Activated naive CD8-positive, alpha-beta T cell treated with anti-CD3 and anti-CD28 coated beads for 36 hours (primary cell): ENCODE measurements at regions not wholly inside any gene's neighbourhood (a gene's known extent, or its start where the extent isn't known, plus 50 kb on each side); places are given as distances from the start of the nearest gene placed in this dataset.

Source experiments
- DNase-seq: peaks from one replicate; pipeline ENCODE4 v3.0.0; 2021
- H3K27ac Mint-ChIP-seq: one replicate; pipeline ENCODE4 v1.8.0; 2022; ENCODE audit warnings: mild to moderate bottlenecking, moderate library complexity, mixed read lengths
- H3K27me3 Mint-ChIP-seq: one replicate; pipeline ENCODE4 v1.8.0; 2022; ENCODE audit warnings: mild to moderate bottlenecking, mixed read lengths
- H3K36me3 Mint-ChIP-seq: one replicate; pipeline ENCODE4 v1.8.0; 2021; ENCODE audit warnings: mild to moderate bottlenecking, mixed read lengths
- H3K4me1 Mint-ChIP-seq: one replicate; pipeline ENCODE4 v1.8.0; 2021; ENCODE audit warnings: mixed read lengths
- H3K4me3 Mint-ChIP-seq: one replicate; pipeline ENCODE4 v1.8.0; 2022; ENCODE audit warnings: mild to moderate bottlenecking, moderate library complexity, mixed read lengths
- H3K9me3 Mint-ChIP-seq: one replicate; pipeline ENCODE4 v1.8.0; 2022; ENCODE audit warnings: mixed read lengths

DNA sequence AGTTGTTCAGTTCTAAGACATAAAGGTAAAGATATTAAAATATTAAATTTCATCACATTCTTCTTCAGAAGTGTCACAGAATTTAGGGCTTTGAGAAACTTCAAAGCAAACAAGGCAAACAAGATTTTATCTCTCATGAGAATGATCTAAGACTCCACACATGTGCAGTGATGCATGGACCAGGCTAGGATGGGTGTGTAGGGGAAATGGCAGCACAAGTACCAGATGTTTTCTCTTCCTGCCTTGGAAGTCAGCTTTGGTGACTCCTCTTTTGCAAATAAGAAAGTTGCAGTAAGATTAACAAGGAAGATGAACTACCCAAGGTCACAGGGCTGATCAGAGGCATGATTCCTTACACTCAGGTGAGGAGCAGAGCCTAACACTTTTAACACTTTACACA is 163.8 kb upstream of the LMNTD1 start:
- Mint-ChIP-seq H3K36me3 (no peaks in the 10 kb centered on the region), H3K4me1 (no peaks in the 10 kb centered on the region), H3K9me3 (no peaks in the 10 kb centered on the region), H3K27me3 (peaks cover 8% of the 10 kb centered on the region), H3K4me3 (no peak overlapping the region), H3K27ac (no peak overlapping the region)
- no peak for DNase-seq

DNA sequence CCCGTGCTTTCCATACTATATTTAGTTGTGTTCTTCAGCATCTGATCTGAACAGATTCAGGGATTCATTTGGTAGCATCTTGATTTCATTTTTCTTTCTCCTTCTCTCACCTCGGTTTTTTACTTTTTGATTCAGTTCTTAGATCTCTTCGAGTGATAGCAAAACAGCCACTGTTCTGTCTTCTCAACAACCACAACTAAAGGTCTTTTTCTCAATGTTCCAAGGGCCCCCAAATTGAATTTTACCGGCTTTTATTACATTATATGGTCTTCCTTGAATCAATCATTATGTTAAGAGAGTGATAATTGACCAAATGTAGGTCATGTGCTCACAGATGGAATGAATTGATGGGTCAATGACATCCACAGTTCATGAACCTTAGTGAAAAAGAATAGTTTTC is 164.5 kb upstream of the LMNTD1 start:
- H3K27ac Mint-ChIP-seq = no peak overlapping the region
- no peaks in the 10 kb centered on the region for H3K36me3 Mint-ChIP-seq
- no peak for DNase-seq
- H3K27me3 Mint-ChIP-seq = peaks cover 8% of the 10 kb centered on the region
- no peaks in the 10 kb centered on the region for H3K4me1 Mint-ChIP-seq
- no peaks in the 10 kb centered on the region for H3K9me3 Mint-ChIP-seq
- no peak overlapping the region for H3K4me3 Mint-ChIP-seq

DNA sequence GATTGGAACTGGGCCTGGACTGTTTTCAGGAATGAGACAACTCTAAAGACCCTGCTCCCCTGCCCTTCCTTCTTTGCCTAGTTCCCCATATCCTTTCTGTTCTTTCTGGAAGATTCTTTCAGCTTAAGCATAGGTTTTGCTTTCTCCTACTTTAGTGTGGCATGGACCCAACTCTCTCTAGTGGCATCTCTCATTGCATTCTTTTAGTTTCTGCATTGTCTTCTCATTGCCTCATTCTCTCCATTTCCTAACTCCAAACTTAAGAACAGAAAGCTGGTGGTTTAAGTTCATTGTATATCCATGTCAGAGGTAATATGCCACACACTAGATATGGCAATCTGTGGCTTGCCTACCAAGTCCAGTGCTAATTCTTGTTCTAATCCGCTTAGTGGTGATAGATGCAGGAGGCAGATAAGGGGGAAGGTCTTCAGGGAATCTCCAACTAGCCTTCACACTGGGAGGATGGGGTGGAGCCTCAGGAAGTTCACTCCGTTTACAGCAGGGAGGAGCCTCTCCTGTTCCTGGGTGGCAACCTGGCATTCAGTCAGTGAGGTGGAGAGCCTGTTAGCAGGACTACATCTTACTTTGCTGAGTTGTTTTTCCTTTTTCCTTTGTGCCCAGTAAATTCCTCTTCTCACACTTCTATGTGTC is 165.1 kb upstream of the LMNTD1 start:
- peaks cover 8% of the 10 kb centered on the region for H3K27me3 Mint-ChIP-seq
- no peak overlapping the region for H3K4me3 Mint-ChIP-seq
- H3K27ac Mint-ChIP-seq = no peak overlapping the region
- H3K4me1 Mint-ChIP-seq = no peaks in the 10 kb centered on the region
- no peaks in the 10 kb centered on the region for H3K36me3 Mint-ChIP-seq
- H3K9me3 Mint-ChIP-seq = no peaks in the 10 kb centered on the region
- DNase-seq = no peak

DNA sequence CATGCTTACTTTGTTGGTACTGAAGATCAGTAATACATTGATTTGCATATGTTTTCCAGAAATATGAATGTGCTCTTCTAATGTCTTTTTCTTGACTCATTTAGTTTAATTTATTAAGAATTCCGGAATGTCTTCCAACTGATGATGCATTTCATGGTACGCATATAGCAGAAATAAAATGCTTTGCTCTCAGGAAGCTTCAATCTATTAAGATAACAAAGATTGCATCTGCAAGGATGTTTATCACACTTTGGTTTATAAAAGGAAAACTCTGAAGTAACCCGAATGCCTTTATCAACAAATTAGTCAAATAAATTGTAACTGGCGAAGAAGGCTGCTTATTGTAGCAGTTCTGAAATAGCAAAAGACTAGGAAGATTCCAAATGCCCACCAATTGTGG is 166.4 kb upstream of the LMNTD1 start:
- H3K27me3 Mint-ChIP-seq = peaks cover 8% of the 10 kb centered on the region
- no peak overlapping the region for H3K27ac Mint-ChIP-seq
- H3K4me3 Mint-ChIP-seq = no peak overlapping the region
- no peaks in the 10 kb centered on the region for H3K4me1 Mint-ChIP-seq
- no peak for DNase-seq
- no peaks in the 10 kb centered on the region for H3K36me3 Mint-ChIP-seq
- H3K9me3 Mint-ChIP-seq = no peaks in the 10 kb centered on the region

DNA sequence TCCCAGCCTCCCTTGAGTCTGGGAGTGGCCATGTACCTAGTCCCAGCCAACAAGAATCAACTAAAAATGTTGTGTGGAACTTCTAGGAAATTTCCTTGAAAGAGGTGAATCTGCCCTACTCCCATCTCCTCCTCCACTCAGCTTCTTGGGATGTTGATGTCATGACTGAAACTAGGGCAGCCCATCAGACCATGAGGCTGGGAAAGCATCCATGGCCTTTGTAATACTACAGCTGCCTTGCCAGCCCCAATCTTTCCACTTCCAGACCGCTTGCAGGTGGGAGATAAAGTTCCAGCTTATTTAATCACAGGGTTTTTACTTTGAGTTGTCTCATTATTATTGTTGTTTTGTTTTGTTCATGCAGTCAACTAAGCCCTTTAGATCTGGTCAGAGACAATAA is 170.3 kb upstream of the LMNTD1 start:
- Mint-ChIP-seq H3K4me1 (no peaks in the 10 kb centered on the region), H3K36me3 (no peaks in the 10 kb centered on the region), H3K4me3 (no peak overlapping the region), H3K9me3 (no peaks in the 10 kb centered on the region), H3K27me3 (peaks cover 8% of the 10 kb centered on the region), H3K27ac (no peak overlapping the region)
- no peak for DNase-seq

DNA sequence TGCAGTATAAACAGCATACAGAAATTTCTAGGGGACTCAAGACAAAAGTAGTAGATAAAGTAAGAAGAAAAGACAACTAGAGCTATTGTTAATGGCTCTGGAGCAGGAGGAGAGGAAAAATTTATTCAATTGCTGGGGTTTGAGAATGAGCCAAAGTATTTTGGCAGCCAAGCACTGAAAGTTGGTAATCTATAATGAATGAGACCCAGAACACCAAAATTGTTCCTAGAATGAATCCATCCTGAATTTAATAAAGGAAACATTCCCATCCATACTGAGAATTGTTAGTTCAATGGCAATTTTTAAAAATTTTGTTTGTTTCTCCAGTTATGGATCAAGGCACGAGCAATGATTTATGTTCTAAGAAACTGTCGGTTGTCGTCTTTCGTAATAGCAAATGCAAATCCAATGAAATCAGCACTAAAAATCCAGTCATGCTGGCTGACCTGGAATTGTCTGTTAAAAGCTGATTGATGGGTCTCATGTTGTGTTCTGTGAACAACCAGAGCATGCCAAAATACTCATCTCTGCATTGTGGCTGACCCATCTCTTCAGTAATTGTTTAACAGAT is 170.9 kb upstream of the LMNTD1 start:
- Mint-ChIP-seq H3K4me3 (no peak overlapping the region), H3K27ac (no peak overlapping the region), H3K27me3 (peaks cover 5% of the 10 kb centered on the region), H3K36me3 (no peaks in the 10 kb centered on the region), H3K4me1 (no peaks in the 10 kb centered on the region), H3K9me3 (no peaks in the 10 kb centered on the region)
- no peak for DNase-seq

DNA sequence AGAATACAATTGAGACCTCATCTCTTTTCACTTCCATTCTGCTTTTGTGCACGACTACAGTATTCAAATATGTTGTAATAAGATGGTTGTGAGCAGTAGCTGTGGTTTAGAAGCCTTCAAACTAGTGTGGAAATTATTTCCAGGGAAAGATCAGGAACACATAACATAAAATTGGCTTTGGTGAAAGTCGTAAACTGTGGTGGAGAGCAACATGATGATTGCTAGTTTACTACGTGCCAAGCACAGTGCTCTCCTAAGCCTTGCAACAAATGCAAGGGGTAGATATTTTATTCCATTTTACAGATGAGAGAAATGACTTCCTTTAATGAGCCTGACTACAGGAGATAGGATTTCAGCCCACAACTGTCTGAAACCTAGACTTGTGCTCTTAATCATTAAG is 172.4 kb upstream of the LMNTD1 start:
- Mint-ChIP-seq H3K36me3 (no peaks in the 10 kb centered on the region), H3K4me3 (no peak overlapping the region), H3K9me3 (peaks cover 4% of the 10 kb centered on the region), H3K4me1 (no peaks in the 10 kb centered on the region), H3K27me3 (no peaks in the 10 kb centered on the region), H3K27ac (no peak overlapping the region)
- no peak for DNase-seq

DNA sequence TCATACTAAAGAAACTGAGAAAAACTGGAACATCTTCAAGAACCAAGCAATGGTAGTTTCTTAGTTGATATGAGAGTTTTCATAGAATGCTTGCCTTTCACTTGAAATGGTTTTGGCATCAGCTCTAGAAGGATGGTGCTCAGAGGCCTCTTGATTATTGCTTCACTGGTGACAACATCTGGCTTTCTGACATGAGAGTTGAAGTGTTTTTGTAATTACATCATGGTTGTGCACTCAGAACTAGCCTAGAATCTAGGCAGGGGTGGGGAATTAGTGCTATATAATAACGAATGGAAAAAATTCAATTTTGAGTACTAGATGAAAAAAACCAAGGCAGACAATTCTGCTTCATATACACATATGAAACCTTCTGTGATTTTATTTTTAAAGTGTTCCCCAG is 172.8 kb upstream of the LMNTD1 start:
- Mint-ChIP-seq H3K36me3 (no peaks in the 10 kb centered on the region), H3K4me3 (no peak overlapping the region), H3K4me1 (no peaks in the 10 kb centered on the region), H3K27me3 (no peaks in the 10 kb centered on the region), H3K27ac (no peak overlapping the region), H3K9me3 (peaks cover 4% of the 10 kb centered on the region)
- no peak for DNase-seq

DNA sequence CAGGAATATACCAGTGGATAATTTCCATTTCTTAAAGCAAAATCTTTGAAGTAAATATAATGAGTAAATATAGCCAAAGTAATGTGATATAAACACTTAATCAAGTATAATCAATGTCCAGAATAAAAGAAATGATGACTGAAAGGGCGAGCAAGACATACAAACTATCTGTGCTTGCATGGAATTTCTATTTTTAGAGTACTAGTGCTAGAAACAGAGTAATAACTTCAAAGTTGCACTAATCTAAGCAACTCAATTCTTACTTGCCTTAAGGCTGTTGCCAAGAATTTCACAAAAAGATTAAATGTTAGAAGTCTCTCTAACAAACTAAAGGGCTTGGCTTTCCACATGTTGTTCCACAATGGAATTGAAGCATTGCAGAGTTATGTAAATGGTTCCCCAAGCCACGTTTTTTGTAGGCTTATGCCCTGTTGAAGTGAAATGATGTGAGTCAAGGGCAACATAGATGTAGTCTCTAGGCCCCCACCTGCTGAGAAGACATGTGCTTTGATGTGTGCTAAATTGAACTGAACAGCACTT is 175.0 kb upstream of the LMNTD1 start:
- Mint-ChIP-seq H3K4me3 (no peak overlapping the region), H3K9me3 (peaks cover 4% of the 10 kb centered on the region), H3K4me1 (no peaks in the 10 kb centered on the region), H3K36me3 (no peaks in the 10 kb centered on the region), H3K27ac (no peak overlapping the region), H3K27me3 (no peaks in the 10 kb centered on the region)
- DNase-seq = no peak

DNA sequence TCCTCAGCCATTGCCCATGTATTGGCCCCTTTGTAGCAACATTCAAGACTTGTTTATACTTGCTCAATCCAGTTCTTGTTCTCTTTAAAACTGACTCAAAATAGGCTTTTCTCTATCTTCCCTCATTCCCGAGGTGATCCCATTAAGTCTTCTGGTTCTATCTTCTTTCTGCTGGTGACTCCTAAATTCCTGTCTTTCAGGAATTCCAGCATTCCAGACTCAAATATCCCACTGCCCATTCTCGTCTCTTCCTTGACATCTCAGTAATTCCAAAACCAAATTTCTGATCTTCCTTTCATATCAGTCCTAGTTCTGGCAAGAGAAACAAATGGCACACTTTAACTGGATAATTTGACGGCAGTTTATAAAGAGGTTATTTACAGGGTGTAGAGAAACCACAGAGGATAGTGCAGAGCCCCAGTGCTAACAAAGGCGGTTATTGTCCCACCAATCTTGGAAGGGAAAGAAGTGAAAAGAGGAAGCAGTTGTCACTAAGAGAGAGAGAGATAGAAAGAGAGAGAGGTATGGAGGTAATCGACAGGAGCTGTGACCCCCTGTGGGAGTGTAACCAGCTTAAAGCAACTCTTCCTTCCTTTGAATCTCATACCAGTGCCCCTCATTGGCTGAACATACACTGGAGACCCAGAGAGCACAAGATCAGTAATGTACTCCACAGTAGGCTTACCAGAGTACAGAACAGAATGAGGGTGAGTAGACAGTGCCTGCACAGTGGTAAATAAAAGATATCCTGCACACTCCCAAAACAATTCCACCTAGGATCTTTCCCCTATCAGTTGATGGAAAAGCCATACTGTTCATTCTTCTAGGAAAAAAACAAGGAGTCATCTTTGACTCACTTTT is 177.6 kb upstream of the LMNTD1 start:
- peaks cover 6% of the 10 kb centered on the region for H3K9me3 Mint-ChIP-seq
- no peaks in the 10 kb centered on the region for H3K4me1 Mint-ChIP-seq
- no peak overlapping the region for H3K27ac Mint-ChIP-seq
- no peaks in the 10 kb centered on the region for H3K36me3 Mint-ChIP-seq
- DNase-seq = no peak
- H3K4me3 Mint-ChIP-seq = no peak overlapping the region
- H3K27me3 Mint-ChIP-seq = no peaks in the 10 kb centered on the region

DNA sequence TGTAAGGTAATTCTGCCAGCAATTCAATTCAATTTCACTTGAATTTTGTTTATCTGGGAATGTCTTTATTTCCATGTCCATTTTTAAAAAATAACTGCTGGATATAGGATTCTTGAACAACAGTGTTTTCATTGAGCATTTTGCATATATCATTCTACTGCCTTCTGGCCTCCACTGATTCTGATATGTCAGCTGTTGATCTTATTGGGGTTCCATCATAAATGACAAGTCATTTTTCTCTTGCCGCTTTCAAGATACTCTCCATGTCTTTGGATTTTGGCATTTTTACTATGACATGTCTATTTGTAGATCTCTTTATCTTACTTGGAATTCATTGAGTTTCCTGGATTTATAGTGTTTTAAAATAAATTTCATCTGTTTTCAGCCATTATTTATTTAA is 180.5 kb upstream of the LMNTD1 start:
- H3K36me3 Mint-ChIP-seq = no peaks in the 10 kb centered on the region
- H3K9me3 Mint-ChIP-seq = peaks cover 12% of the 10 kb centered on the region
- H3K4me3 Mint-ChIP-seq = no peak overlapping the region
- no peaks in the 10 kb centered on the region for H3K27me3 Mint-ChIP-seq
- H3K4me1 Mint-ChIP-seq = no peaks in the 10 kb centered on the region
- no peak overlapping the region for H3K27ac Mint-ChIP-seq
- DNase-seq = no peak

DNA sequence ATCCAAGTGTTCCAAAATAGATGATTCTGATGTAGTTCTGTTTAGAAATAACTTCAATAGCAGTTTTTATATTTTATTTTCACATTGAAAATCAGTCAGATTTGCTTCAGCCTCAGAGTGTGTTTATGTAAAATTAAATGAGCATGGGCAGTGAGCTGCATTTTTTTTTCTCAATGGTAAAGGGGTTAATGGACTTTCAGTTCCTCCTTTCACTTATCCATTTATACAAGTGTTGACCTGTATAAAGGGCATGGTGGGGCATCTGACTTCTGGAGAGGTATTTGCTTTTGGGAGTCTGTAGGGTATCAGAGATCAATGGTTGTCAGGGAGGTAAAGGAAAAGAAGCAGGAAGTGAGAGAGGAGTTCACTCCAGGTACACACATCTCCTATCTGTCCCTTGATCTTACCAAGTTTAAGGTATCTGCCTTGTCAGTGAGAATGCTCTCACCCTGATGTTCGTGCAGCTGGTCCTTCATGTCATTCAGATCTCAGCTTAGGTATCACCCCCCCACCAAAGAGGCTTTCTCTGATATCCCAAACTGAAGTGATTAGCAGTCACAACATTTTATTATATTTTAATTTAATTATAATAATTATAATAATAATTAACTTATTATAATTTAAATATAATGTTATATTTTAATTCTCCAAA is 181.6 kb upstream of the LMNTD1 start:
- Mint-ChIP-seq H3K4me1 (no peaks in the 10 kb centered on the region), H3K27ac (no peak overlapping the region), H3K4me3 (no peak overlapping the region), H3K27me3 (no peaks in the 10 kb centered on the region), H3K36me3 (no peaks in the 10 kb centered on the region), H3K9me3 (peaks cover 12% of the 10 kb centered on the region)
- no peak for DNase-seq

DNA sequence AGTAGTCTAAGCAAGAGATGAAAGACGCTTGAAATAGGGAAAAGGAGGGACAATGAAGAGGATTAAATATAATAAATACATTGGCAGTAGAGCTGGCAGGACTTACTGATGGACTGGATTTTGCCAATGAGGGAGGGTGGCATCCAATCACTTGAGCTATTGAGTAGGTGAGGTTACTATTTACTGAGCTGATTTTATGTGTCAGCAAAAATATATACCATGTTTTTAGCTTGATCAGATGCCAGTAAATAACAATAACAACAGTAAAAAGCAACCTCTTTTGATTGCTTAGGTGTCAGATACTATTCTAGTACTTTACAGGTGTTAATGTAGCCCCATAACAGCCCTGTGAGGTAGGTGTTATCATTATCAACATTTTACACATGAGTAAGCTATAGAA is 187.5 kb upstream of the LMNTD1 start:
- Mint-ChIP-seq H3K36me3 (no peaks in the 10 kb centered on the region), H3K9me3 (peaks cover 6% of the 10 kb centered on the region), H3K27ac (no peak overlapping the region), H3K27me3 (no peaks in the 10 kb centered on the region), H3K4me1 (no peaks in the 10 kb centered on the region), H3K4me3 (no peak overlapping the region)
- DNase-seq = no peak

DNA sequence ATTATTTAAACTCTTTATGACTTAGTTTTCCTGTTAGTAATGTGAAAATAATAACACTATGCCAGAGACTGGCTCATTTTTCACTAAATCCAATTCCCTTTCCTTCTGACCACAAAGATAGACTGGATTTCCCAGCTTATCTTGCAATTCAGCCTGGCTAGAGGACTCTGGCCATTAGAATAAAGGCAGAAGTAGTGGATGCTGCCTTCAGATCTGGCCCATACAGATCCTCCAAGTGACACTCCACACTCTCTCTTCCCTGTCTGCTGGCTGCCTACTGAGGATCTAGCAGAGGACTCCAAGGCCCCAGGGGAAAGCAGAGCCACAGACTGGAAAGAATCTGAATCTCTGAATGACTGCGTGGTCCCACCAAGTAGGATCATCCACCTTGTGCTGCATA is 188.8 kb upstream of the LMNTD1 start:
- DNase-seq = no peak
- Mint-ChIP-seq H3K9me3 (peaks cover 6% of the 10 kb centered on the region), H3K4me1 (no peaks in the 10 kb centered on the region)

DNA sequence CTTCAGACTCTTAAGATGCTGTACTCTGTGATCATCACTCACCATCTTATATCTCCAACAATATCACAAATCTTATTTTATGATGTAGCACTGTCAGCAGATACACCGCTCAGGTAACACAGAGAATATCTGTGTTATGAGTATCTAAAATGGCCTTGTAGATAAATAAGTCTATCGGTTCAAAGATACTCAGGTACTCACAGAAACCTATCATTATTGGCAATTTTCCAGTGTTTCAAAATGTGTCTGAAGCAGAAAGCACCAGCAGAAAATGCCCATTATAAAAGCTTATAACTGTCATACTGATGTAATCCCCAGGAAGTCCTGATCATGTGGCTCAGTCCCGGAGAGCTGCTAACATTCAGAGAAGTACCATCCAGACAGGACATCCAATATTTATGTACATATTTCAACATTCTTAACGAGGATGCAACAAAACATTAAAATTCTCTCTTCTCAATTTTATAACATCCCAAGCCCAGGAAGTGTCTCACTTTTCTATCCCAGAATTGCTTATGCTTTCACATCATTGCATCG is 190.7 kb upstream of the LMNTD1 start:
- DNase-seq = no peak
- no peaks in the 10 kb centered on the region for H3K27me3 Mint-ChIP-seq
- no peaks in the 10 kb centered on the region for H3K9me3 Mint-ChIP-seq
- H3K36me3 Mint-ChIP-seq = no peaks in the 10 kb centered on the region
- no peak overlapping the region for H3K4me3 Mint-ChIP-seq
- no peaks in the 10 kb centered on the region for H3K4me1 Mint-ChIP-seq
- H3K27ac Mint-ChIP-seq = no peak overlapping the region

More for the DNA sequence above, 188.8 kb upstream of the LMNTD1 start:
- Mint-ChIP-seq H3K27ac (no peak overlapping the region), H3K27me3 (no peaks in the 10 kb centered on the region), H3K4me3 (no peak overlapping the region), H3K36me3 (no peaks in the 10 kb centered on the region)
